Keratinocyte (primary cell): ENCODE measurements at regions not wholly inside any gene's neighbourhood (a gene's known extent, or its start where the extent isn't known, plus 50 kb on each side); places are given as distances from the start of the nearest gene placed in this dataset.
"Not testable (repeated sequence)": the region's sequence is repeated elsewhere in the genome, so short reads cannot be mapped to it uniquely, and the experiment has no call there.

ENCODE experiments used
- DNase-seq: peaks from one replicate; pipeline ENCODE4 v3.0.0-alpha.2; 2011; ENCODE audit warnings: low read depth, missing footprints, low spot score
- FAIRE-seq: peaks from 2 replicates; lab custom pipeline; 2011; peaks lifted over from hg19 to GRCh38; lab: Jason Lieb, UNC
- H2AFZ ChIP-seq: 2 replicates; pipeline ENCODE4 v1.6.0; 2012; ENCODE audit warnings: low read length, control low read depth, inconsistent platforms; ENCODE audit not compliant: control insufficient read depth
- H3K27ac ChIP-seq: 2 replicates; pipeline ENCODE4 v1.5.1; 2011; ENCODE audit warnings: low read length; ENCODE audit not compliant: control insufficient read depth, insufficient read depth
- H3K27me3 ChIP-seq: 3 replicates; pipeline ENCODE4 v1.6.0; 2011; ENCODE audit warnings: low read length; ENCODE audit not compliant: control insufficient read depth, insufficient read depth; ENCODE audit errors: extremely low read depth
- H3K36me3 ChIP-seq, 2 experiments: 2 replicates in 1 of 2; 3 replicates in 1 of 2; pipeline ENCODE4 v1.5.1; 2011; ENCODE audit warnings: low read length in 2 of 2, mild to moderate bottlenecking in 1 of 2; ENCODE audit not compliant: control insufficient read depth in 2 of 2, insufficient read depth in 2 of 2; ENCODE audit errors: extremely low read depth in 1 of 2
- H3K4me1 ChIP-seq: 3 replicates; pipeline ENCODE4 v1.5.1; 2011; ENCODE audit warnings: low read length; ENCODE audit not compliant: control insufficient read depth, insufficient read depth; ENCODE audit errors: extremely low read depth
- H3K4me2 ChIP-seq: 3 replicates; pipeline ENCODE4 v1.6.0; 2011; ENCODE audit warnings: low read depth, low read length; ENCODE audit not compliant: control insufficient read depth, insufficient read depth; ENCODE audit errors: extremely low read depth
- H3K4me3 ChIP-seq, 3 experiments: fragments of 200-600 bp in 1 of 3; sonication (generic) in 1 of 3; 2 replicates in 2 of 3; 3 replicates in 1 of 3; pipeline ENCODE4 v1.5.1; 2011 to 2016; ENCODE audit warnings: low read length in 3 of 3, mild to moderate bottlenecking in 3 of 3, control low read depth in 2 of 3, inconsistent platforms in 1 of 3, low read depth in 1 of 3, mixed read lengths in 1 of 3, mixed run types in 1 of 3, moderate library complexity in 1 of 3; ENCODE audit not compliant: control insufficient read depth in 2 of 3, insufficient read depth in 2 of 3; ENCODE audit errors: extremely low read depth in 1 of 3
- H3K79me2 ChIP-seq: 2 replicates; pipeline ENCODE4 v1.6.0; 2012; ENCODE audit warnings: low read length; ENCODE audit not compliant: control insufficient read depth, insufficient read depth
- H3K9ac ChIP-seq: 3 replicates; pipeline ENCODE4 v1.6.0; 2011; ENCODE audit warnings: low read length; ENCODE audit not compliant: control insufficient read depth, insufficient read depth; ENCODE audit errors: extremely low read depth
- H3K9me1 ChIP-seq: 3 replicates; pipeline ENCODE4 v1.6.0; 2011; ENCODE audit warnings: low read length; ENCODE audit not compliant: control insufficient read depth, insufficient read depth; ENCODE audit errors: extremely low read depth
- H3K9me3 ChIP-seq: 2 replicates; pipeline ENCODE4 v1.5.1; 2012; ENCODE audit warnings: low read depth, low read length; ENCODE audit not compliant: control insufficient read depth
- H4K20me1 ChIP-seq: 3 replicates; pipeline ENCODE4 v1.6.0; 2011; ENCODE audit warnings: low read length; ENCODE audit not compliant: control insufficient read depth, insufficient read depth; ENCODE audit errors: extremely low read depth
- EZH2 ChIP-seq: IDR thresholded peaks from one replicate; pipeline ENCODE4 v1.6.1; 2012; ENCODE audit warnings: inconsistent platforms, mild to moderate bottlenecking, low read length, moderate library complexity
- dilution Hi-C: fragments of 300-500 bp; cut with MboI; formaldehyde crosslinking; loops from one replicate; pipeline ENCODE4 v1.7.0; 2020; ENCODE audit warnings: low sequenced_read_pairs; ENCODE audit not compliant: extremely low pct_ligation_motif_present
- TF ChIP-seq, protein P1 (sequence below), 3 experiments: IDR thresholded peaks in 1 of 3; conservative IDR thresholded peaks in 1 of 3; optimal IDR thresholded peaks in 1 of 3; 2 replicates in 2 of 3; 3 replicates in 1 of 3; pipeline versions ENCODE3 to v1.5.1; 2011; ENCODE audit warnings: low read length in 3 of 3, mild to moderate bottlenecking in 3 of 3, moderate library complexity in 2 of 3, control low read depth in 1 of 3, inconsistent platforms in 1 of 3; ENCODE audit not compliant: insufficient read depth in 2 of 3; ENCODE audit errors: extremely low read depth in 1 of 3

- no peak overlapping the region for H3K9ac ChIP-seq
- H3K9me3 ChIP-seq = no peaks in the 10 kb centered on the region
- no peaks in the 10 kb centered on the region for H3K9me1 ChIP-seq
- H3K4me3 ChIP-seq = no peak overlapping the region
- H4K20me1 ChIP-seq = no peaks in the 10 kb centered on the region
- no peaks in the 10 kb centered on the region for H3K4me1 ChIP-seq
- H2AFZ ChIP-seq = no peak overlapping the region
- no peak overlapping the region for H3K4me2 ChIP-seq
- H3K27ac ChIP-seq = no peak overlapping the region
- DNase-seq (no peak), FAIRE-seq (no peak)
- no peak for TF ChIP-seq EZH2
- TF ChIP-seq, protein P1, sequence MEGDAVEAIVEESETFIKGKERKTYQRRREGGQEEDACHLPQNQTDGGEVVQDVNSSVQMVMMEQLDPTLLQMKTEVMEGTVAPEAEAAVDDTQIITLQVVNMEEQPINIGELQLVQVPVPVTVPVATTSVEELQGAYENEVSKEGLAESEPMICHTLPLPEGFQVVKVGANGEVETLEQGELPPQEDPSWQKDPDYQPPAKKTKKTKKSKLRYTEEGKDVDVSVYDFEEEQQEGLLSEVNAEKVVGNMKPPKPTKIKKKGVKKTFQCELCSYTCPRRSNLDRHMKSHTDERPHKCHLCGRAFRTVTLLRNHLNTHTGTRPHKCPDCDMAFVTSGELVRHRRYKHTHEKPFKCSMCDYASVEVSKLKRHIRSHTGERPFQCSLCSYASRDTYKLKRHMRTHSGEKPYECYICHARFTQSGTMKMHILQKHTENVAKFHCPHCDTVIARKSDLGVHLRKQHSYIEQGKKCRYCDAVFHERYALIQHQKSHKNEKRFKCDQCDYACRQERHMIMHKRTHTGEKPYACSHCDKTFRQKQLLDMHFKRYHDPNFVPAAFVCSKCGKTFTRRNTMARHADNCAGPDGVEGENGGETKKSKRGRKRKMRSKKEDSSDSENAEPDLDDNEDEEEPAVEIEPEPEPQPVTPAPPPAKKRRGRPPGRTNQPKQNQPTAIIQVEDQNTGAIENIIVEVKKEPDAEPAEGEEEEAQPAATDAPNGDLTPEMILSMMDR (optimal IDR thresholded peaks at IDR 0.05 in 1 of 3, IDR thresholded peaks at IDR 0.05 in 1 of 3, conservative IDR thresholded peaks at IDR 0.05 in 1 of 3; ENCODE audit: extremely low read depth in 1 of 3, insufficient read depth in 2 of 3, low read length in 3 of 3) = no peak
- no peaks in the 10 kb centered on the region for H3K36me3 ChIP-seq
- no peaks in the 10 kb centered on the region for H3K27me3 ChIP-seq
- H3K79me2 ChIP-seq = no peaks in the 10 kb centered on the region
- dilution Hi-C loops = no loop called here
Observed at GRCh38 chr4:122082661-122083060, 69.5 kb upstream of the BLTP1 start.

- H3K4me3 ChIP-seq, H3K9ac ChIP-seq, H3K9me1 ChIP-seq, H3K4me2 ChIP-seq, dilution Hi-C loops, H3K4me1 ChIP-seq, H2AFZ ChIP-seq, H3K27ac ChIP-seq, H3K27me3 ChIP-seq, H4K20me1 ChIP-seq, H3K36me3 ChIP-seq, H3K9me3 ChIP-seq, H3K79me2 ChIP-seq, DNase-seq: not testable (repeated sequence)
- peak; percentile 65 for FAIRE-seq
Observed at GRCh38 chr4:122077653-122078052, 74.5 kb upstream of the BLTP1 start.

- H3K9ac ChIP-seq, H4K20me1 ChIP-seq, H3K9me3 ChIP-seq, H3K79me2 ChIP-seq, dilution Hi-C loops, H3K9me1 ChIP-seq, H3K4me1 ChIP-seq, FAIRE-seq, H3K27ac ChIP-seq, H2AFZ ChIP-seq, DNase-seq, H3K36me3 ChIP-seq, H3K4me3 ChIP-seq, H3K4me2 ChIP-seq, H3K27me3 ChIP-seq: not testable (repeated sequence)
Observed at GRCh38 chr4:122076835-122077234, 75.3 kb upstream of the BLTP1 start.
